ENCODE measurements at regions not wholly inside any gene's neighbourhood (a gene's known extent, or its start where the extent isn't known, plus 50 kb on each side); places are given as distances from the start of the nearest gene placed in this dataset.

GRCh38 chr7:92987538-92987937, 130.2 kb downstream of the SAMD9 start:
- DNase-seq (ENCODE audit: low read depth): no peak

DNA sequence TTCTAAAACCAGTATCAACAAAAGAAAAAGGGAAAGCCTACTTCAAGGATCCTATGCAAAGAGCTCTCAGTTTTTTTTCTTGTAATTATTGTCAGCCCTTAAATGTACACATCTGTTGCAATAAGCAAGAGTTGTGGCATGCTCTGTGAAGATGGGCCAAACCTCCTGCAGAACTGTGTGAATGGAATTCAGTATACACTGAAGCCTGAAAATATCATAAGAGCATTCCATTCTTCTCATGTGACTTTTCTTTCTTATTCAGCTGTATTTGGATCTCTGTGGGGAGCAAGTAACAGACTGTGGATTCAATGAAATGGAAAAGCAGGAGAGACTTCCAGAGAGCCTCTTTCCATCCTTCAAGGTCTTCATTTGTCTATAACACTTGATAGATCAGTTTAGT, 130.7 kb downstream of the SAMD9 start:
- H3K4me3 ChIP-seq (ENCODE audit: low read depth, low read length): no peak overlapping the region
- in situ Hi-C loops (cut with HindIII; ENCODE audit: low sequenced_read_pairs): no loop called here
- DNase-seq (ENCODE audit: low read depth): peak; percentile 78
- TF ChIP-seq CTCF (IDR thresholded peaks at IDR 0.05; ENCODE audit: low read depth, low read length, missing control alignments): no peak

More at GRCh38 chr7:92987538-92987937, 130.2 kb downstream of the SAMD9 start:
- in situ Hi-C loops (cut with HindIII; ENCODE audit: low sequenced_read_pairs): no loop called here
- TF ChIP-seq CTCF (IDR thresholded peaks at IDR 0.05; ENCODE audit: low read depth, low read length, missing control alignments): no peak
- H3K4me3 ChIP-seq (ENCODE audit: low read depth, low read length): no peak overlapping the region

DNA sequence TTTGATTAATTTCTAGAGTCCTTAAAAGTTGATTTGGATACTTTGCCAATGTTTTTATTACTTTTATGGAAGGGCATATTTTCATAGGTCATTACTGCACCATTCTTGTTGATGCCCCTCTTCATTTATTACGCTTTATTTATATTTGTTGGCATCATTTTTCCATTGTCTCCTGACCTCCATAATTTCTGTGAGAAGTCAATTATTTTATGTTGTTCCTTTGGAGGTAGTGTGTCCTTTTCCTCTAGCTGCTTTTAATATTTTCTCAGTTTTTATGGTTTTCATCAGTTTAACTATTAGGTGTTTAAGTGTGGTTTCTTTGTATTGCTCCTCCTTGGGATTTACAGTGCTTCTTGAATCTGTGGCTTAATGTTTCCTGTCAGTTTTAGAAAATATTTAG, 134.9 kb downstream of the SAMD9 start:
- no peak overlapping the region for H3K4me3 ChIP-seq (ENCODE audit: low read depth, low read length)
- no peak for TF ChIP-seq CTCF (IDR thresholded peaks at IDR 0.05; ENCODE audit: low read depth, low read length, missing control alignments)
- DNase-seq (ENCODE audit: low read depth): no peak
- in situ Hi-C loops (cut with HindIII; ENCODE audit: low sequenced_read_pairs): no loop called here

DNA sequence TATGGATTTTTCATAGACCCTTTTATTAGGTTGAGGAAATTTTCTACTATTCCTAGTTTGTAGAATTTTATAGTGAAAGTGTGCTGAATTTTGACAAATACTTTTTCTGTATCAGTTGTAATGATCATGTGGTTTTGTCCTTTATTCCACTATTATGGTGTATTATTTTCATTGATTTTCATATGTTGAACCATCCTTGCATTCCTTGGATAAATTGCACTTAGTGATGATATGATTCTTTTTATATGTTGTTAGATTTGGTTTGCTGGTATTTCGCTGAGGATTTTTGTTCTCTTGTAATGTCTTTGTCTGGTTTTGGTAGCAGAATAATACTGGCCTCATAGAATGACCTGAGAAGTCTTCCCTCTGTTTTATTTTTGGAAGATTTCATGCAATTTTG, 140.6 kb upstream of the CDK6 start:
- no peak overlapping the region for H3K4me3 ChIP-seq (ENCODE audit: low read depth, low read length)
- DNase-seq (ENCODE audit: low read depth): no peak
- no peak for TF ChIP-seq CTCF (IDR thresholded peaks at IDR 0.05; ENCODE audit: low read depth, low read length, missing control alignments)
- in situ Hi-C loops (cut with HindIII; ENCODE audit: low sequenced_read_pairs): no loop called here

DNA sequence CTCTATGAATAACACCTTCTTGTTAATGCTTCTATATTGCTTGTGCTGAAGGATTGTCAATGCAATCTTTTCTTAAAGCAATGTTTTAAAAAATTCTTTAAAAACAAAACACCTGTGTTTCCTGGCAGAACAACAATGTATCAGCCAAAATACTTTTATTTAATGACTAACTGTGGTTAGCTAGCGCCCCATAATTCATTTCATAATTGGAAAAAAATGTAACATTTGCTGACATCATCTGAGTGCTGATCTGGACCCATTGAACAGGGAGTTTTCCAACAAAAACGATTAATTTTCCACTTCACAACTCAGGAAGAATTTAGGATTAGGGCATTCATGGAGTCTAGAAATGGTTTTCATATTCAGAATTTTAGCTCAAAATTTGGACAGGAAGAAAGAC, 137.6 kb upstream of the CDK6 start:
- DNase-seq (ENCODE audit: low read depth): peak; percentile 56
- no peak for TF ChIP-seq CTCF (IDR thresholded peaks at IDR 0.05; ENCODE audit: low read depth, low read length, missing control alignments)
- in situ Hi-C loops (cut with HindIII; ENCODE audit: low sequenced_read_pairs): no loop called here
- H3K4me3 ChIP-seq (ENCODE audit: low read depth, low read length): no peak overlapping the region

DNA sequence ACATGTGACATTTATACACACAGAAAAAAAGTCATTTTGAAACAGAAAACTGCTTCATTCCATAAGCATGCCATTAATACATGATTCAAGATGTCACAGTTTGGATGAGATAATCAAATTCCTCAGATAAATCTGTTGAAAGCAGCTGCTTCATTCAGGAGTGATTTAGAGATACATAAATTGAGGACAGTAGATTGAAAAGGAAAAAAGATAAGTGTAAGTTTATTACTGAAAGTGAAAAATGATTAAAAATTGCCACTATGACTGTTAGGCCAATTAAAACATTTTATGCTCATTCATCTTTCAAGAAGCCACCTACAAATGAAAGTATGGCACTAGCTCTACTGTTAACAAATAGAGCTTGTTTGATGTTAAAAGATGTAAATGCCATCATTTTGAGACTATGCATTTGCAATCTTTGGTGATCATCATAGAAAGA, 136.9 kb upstream of the CDK6 start:
- in situ Hi-C loops (cut with HindIII; ENCODE audit: low sequenced_read_pairs): no loop called here
- DNase-seq (ENCODE audit: low read depth): no peak
- H3K4me3 ChIP-seq (ENCODE audit: low read depth, low read length): no peak overlapping the region
- TF ChIP-seq CTCF (IDR thresholded peaks at IDR 0.05; ENCODE audit: low read depth, low read length, missing control alignments): no peak

DNA sequence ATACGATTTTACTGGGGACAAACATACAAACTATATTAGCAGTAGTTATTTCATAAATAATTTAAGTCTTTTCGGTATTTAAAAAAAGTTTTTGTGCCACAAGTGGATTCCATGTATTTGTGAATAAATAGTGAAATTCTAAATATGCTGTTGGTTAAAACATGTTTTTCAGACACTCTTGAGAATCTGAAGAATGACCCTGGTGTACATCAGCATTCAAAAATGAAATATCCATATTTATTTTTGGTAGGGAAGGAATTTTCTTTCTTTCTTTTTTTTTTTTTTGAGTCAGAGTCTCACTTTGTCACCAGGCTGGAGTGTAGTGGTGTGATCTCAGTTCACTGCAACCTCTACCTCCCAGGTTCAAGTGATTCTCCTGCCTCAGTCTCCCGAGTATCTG, 136.1 kb upstream of the CDK6 start:
- no peak overlapping the region for H3K4me3 ChIP-seq (ENCODE audit: low read depth, low read length)
- no peak for DNase-seq (ENCODE audit: low read depth)
- no peak for TF ChIP-seq CTCF (IDR thresholded peaks at IDR 0.05; ENCODE audit: low read depth, low read length, missing control alignments)
- in situ Hi-C loops (cut with HindIII; ENCODE audit: low sequenced_read_pairs): no loop called here
